ENCODE measurements at regions not wholly inside any gene's neighbourhood (a gene's known extent, or its start where the extent isn't known, plus 50 kb on each side); places are given as distances from the start of the nearest gene placed in this dataset.

GRCh38 chr14:26157517-26157916 is 440.3 kb downstream of the NOVA1 start:
- TF ChIP-seq POLR2A (IDR thresholded peaks at IDR 0.05) = no peak
- no peak for TF ChIP-seq CTCF (IDR thresholded peaks at IDR 0.05 in 8 of 11, conservative IDR thresholded peaks at IDR 0.05 in 3 of 11)
- TF ChIP-seq POLR2AphosphoS5 (IDR thresholded peaks at IDR 0.05) = no peak
- Histone ChIP-seq H3K9me3 (peaks cover 0 to 51% (median 43%) of the 10 kb centered on the region in 8 donors), H3K4me1 (no peaks in the 10 kb centered on the region), H3K36me3 (no peaks in the 10 kb centered on the region), H3K4me3 (no peak overlapping the region), H3K27me3 (replicated peaks in 1 of 7) (no peaks in the 10 kb centered on the region), H3K27ac (no peak overlapping the region)
- DNase-seq = no peak
- 50 to 78% (median 57%) methylated on average over 1 of the region's 1 CpG for WGBS, 5 donors
- intact Hi-C loops (cut with DNase I; ENCODE audit: low total_unique reads) = no loop called here

GRCh38 chr14:26143057-26143456 is 454.8 kb downstream of the NOVA1 start:
- 31 to 41% (median 34%) methylated on average over 2 of the region's 2 CpGs for WGBS, 5 donors
- Histone ChIP-seq H3K27me3 (replicated peaks in 1 of 7) (no peaks in the 10 kb centered on the region), H3K4me3 (no peak overlapping the region), H3K36me3 (no peaks in the 10 kb centered on the region), H3K4me1 (no peaks in the 10 kb centered on the region), H3K27ac (no peak overlapping the region), H3K9me3 (peaks cover 0 to 9% (median 0%) of the 10 kb centered on the region in 8 donors)
- no peak for DNase-seq
- TF ChIP-seq POLR2AphosphoS5 (IDR thresholded peaks at IDR 0.05) = no peak
- TF ChIP-seq POLR2A (IDR thresholded peaks at IDR 0.05) = no peak
- TF ChIP-seq CTCF (IDR thresholded peaks at IDR 0.05 in 8 of 11, conservative IDR thresholded peaks at IDR 0.05 in 3 of 11) = no peak
- intact Hi-C loops (cut with DNase I; ENCODE audit: low total_unique reads) = no loop called here

- Histone ChIP-seq H3K4me1 (no peaks in the 10 kb centered on the region), H3K4me3 (no peak overlapping the region), H3K9me3 (peaks cover 0 to 20% (median 9%) of the 10 kb centered on the region in 8 donors), H3K27ac (no peak overlapping the region), H3K36me3 (no peaks in the 10 kb centered on the region), H3K27me3 (replicated peaks in 1 of 7) (no peaks in the 10 kb centered on the region)
- intact Hi-C loops (cut with DNase I; ENCODE audit: low total_unique reads) = no loop called here
- TF ChIP-seq CTCF (IDR thresholded peaks at IDR 0.05 in 8 of 11, conservative IDR thresholded peaks at IDR 0.05 in 3 of 11) = no peak
- TF ChIP-seq POLR2AphosphoS5 (IDR thresholded peaks at IDR 0.05) = no peak
- TF ChIP-seq POLR2A (IDR thresholded peaks at IDR 0.05) = no peak
- 23 to 41% (median 31%) methylated on average over 2 of the region's 2 CpGs for WGBS, 5 donors
- no peak for DNase-seq
Measured at GRCh38 chr14:26138764-26139445, 458.9 kb downstream of the NOVA1 start.

- no peak overlapping the region for H3K27ac ChIP-seq
Measured at GRCh38 chr14:26137161-26137560, 460.7 kb downstream of the NOVA1 start.

More at GRCh38 chr14:26137161-26137560, 460.7 kb downstream of the NOVA1 start:
- TF ChIP-seq POLR2A (IDR thresholded peaks at IDR 0.05) (no peak), POLR2AphosphoS5 (IDR thresholded peaks at IDR 0.05) (no peak), CTCF (IDR thresholded peaks at IDR 0.05 in 8 of 11, conservative IDR thresholded peaks at IDR 0.05 in 3 of 11) (no peak)
- DNase-seq = no peak
- Histone ChIP-seq H3K27me3 (replicated peaks in 1 of 7) (no peaks in the 10 kb centered on the region), H3K9me3 (peaks cover 0 to 20% (median 9%) of the 10 kb centered on the region in 8 donors), H3K4me1 (no peaks in the 10 kb centered on the region), H3K36me3 (no peaks in the 10 kb centered on the region), H3K4me3 (no peak overlapping the region)
- intact Hi-C loops (cut with DNase I; ENCODE audit: low total_unique reads) = no loop called here
- 24 to 59% (median 43%) methylated on average over 1 of the region's 1 CpG for WGBS, 5 donors
